ENCODE measurements at regions not wholly inside any gene's neighbourhood (a gene's known extent, or its start where the extent isn't known, plus 50 kb on each side); places are given as distances from the start of the nearest gene placed in this dataset.

- TF ChIP-seq POLR2A (IDR thresholded peaks at IDR 0.05; ENCODE audit: low read depth, low read length) (no peak), POLR2AphosphoS5 (IDR thresholded peaks at IDR 0.05; ENCODE audit: low read depth, low read length) (no peak), TAF1 (IDR thresholded peaks at IDR 0.05; ENCODE audit: low read depth, low read length) (no peak), SPI1 (IDR thresholded peaks at IDR 0.05; ENCODE audit: low read depth, low read length) (no peak), PAX5 (IDR thresholded peaks at IDR 0.05; ENCODE audit: insufficient read depth, low read length, severe bottlenecking) (no peak)
Measured at GRCh38 chr12:12017798-12018197, 52.9 kb upstream of the BCL2L14 start.

Measured in GM12891 (cell line).